C4-2B (cell line): ENCODE measurements at regions not wholly inside any gene's neighbourhood (a gene's known extent, or its start where the extent isn't known, plus 50 kb on each side); places are given as distances from the start of the nearest gene placed in this dataset.

Experiments
- CTCF ChIP-seq: fragments of 450-650 bp; conservative IDR thresholded peaks from 2 replicates; pipeline ENCODE4 v1.5.1; 2017; ENCODE audit warnings: mild to moderate bottlenecking
- ZFX ChIP-seq: fragments of 450-650 bp; IDR thresholded peaks from 2 replicates; pipeline ENCODE4 v1.6.1; 2017

- TF ChIP-seq CTCF = no peak; the same call in 1 of the 2 replicates
- no peak for TF ChIP-seq ZFX
These were observed 64.3 kb downstream of the MRPL14 start for GRCh38 chr6:44062771-44063560.
